RKO (cell line): ENCODE measurements at regions not wholly inside any gene's neighbourhood (a gene's known extent, or its start where the extent isn't known, plus 50 kb on each side); places are given as distances from the start of the nearest gene placed in this dataset.

ENCODE experiments used
- DNase-seq: peaks from one replicate; pipeline ENCODE4 v3.0.0-alpha.2; 2016; ENCODE audit warnings: low spot score

GRCh38 chr1:38456531-38456876, 403.1 kb downstream of the RRAGC start:
- no peak for DNase-seq

- no peak for DNase-seq
Measured at GRCh38 chr1:38455829-38456530, 403.6 kb downstream of the RRAGC start.

GRCh38 chr1:38454749-38455441, 404.7 kb downstream of the RRAGC start:
- DNase-seq = no peak

GRCh38 chr1:38454236-38454635, 405.3 kb downstream of the RRAGC start:
- peak; percentile 8 for DNase-seq

- no peak for DNase-seq
Measured at GRCh38 chr1:38452246-38452645, 405.7 kb upstream of the POU3F1 start.

GRCh38 chr1:38451541-38451993, 405.0 kb upstream of the POU3F1 start:
- DNase-seq = peak; percentile 18

GRCh38 chr1:38448893-38449292, 402.3 kb upstream of the POU3F1 start:
- no peak for DNase-seq

GRCh38 chr1:38446936-38447335, 400.3 kb upstream of the POU3F1 start:
- DNase-seq = no peak

GRCh38 chr1:38444770-38445442, 398.3 kb upstream of the POU3F1 start:
- DNase-seq = no peak

GRCh38 chr1:38444311-38444710, 397.7 kb upstream of the POU3F1 start:
- no peak for DNase-seq

- DNase-seq = no peak
Measured at GRCh38 chr1:38440402-38440801, 393.8 kb upstream of the POU3F1 start.

- no peak for DNase-seq
Measured at GRCh38 chr1:38436749-38437148, 390.2 kb upstream of the POU3F1 start.

- DNase-seq = no peak
Measured at GRCh38 chr1:38436006-38436405, 389.4 kb upstream of the POU3F1 start.

GRCh38 chr1:38433084-38433722, 386.6 kb upstream of the POU3F1 start:
- DNase-seq = no peak

- DNase-seq = no peak
Measured at GRCh38 chr1:38431535-38432376, 385.2 kb upstream of the POU3F1 start.

GRCh38 chr1:38430949-38431348, 384.4 kb upstream of the POU3F1 start:
- DNase-seq = no peak

GRCh38 chr1:38424677-38425076, 378.1 kb upstream of the POU3F1 start:
- no peak for DNase-seq

- DNase-seq = no peak
Measured at GRCh38 chr1:38420666-38421065, 374.1 kb upstream of the POU3F1 start.

- no peak for DNase-seq
Measured at GRCh38 chr1:38418195-38419030, 371.8 kb upstream of the POU3F1 start.

GRCh38 chr1:38403667-38404066, 357.1 kb upstream of the POU3F1 start:
- no peak for DNase-seq
